Endodermal cell (in vitro differentiated cells): ENCODE measurements at regions not wholly inside any gene's neighbourhood (a gene's known extent, or its start where the extent isn't known, plus 50 kb on each side); places are given as distances from the start of the nearest gene placed in this dataset.

Experiments
- DNase-seq: peaks from one replicate; pipeline ENCODE4 v3.0.0-alpha.2; 2017
- H3K27ac ChIP-seq: 2 replicates; pipeline ENCODE4 v1.5.1; 2013; ENCODE audit warnings: mild to moderate bottlenecking, low read depth, low read length, moderate library complexity
- H3K27me3 ChIP-seq: 2 replicates; pipeline ENCODE4 v1.6.1; 2013; ENCODE audit warnings: mild to moderate bottlenecking, low read length, moderate library complexity; ENCODE audit not compliant: insufficient read depth, control insufficient read depth, poor library complexity, severe bottlenecking
- H3K36me3 ChIP-seq: 2 replicates; pipeline ENCODE4 v1.7.0; 2013; ENCODE audit warnings: mild to moderate bottlenecking, low read length, moderate library complexity; ENCODE audit not compliant: control insufficient read depth, insufficient read depth
- H3K4me1 ChIP-seq: one replicate; pipeline ENCODE4 v1.7.0; 2013; ENCODE audit warnings: low read length; ENCODE audit not compliant: control insufficient read depth, insufficient read depth
- H3K4me3 ChIP-seq: 2 replicates; pipeline ENCODE4 v1.5.1; 2013; ENCODE audit warnings: mild to moderate bottlenecking, low read length, moderate library complexity
- H3K9ac ChIP-seq: 2 replicates; pipeline ENCODE4 v1.6.1; 2013; ENCODE audit warnings: mild to moderate bottlenecking, low read length, moderate library complexity; ENCODE audit not compliant: poor library complexity, severe bottlenecking; ENCODE audit errors: extremely low read depth
- H3K9me3 ChIP-seq: 2 replicates; pipeline ENCODE4 v1.6.1; 2013; ENCODE audit warnings: mild to moderate bottlenecking, low read length, moderate library complexity; ENCODE audit not compliant: control insufficient read depth
- H3K27ac Mint-ChIP-seq: 2 replicates; pipeline ENCODE4 v1.8.0; 2020; ENCODE audit warnings: mixed read lengths
- H3K27me3 Mint-ChIP-seq: 2 replicates; pipeline ENCODE4 v1.8.0; 2021; ENCODE audit warnings: mild to moderate bottlenecking, mixed read lengths; ENCODE audit not compliant: insufficient read depth
- H3K36me3 Mint-ChIP-seq: 2 replicates; pipeline ENCODE4 v1.8.0; 2020; ENCODE audit warnings: low read depth, mixed read lengths
- H3K4me1 Mint-ChIP-seq: 2 replicates; pipeline ENCODE4 v1.8.0; 2020; ENCODE audit warnings: mixed read lengths
- H3K4me3 Mint-ChIP-seq: 2 replicates; pipeline ENCODE4 v1.8.0; 2020; ENCODE audit warnings: mild to moderate bottlenecking, moderate library complexity, mixed read lengths
- H3K9me3 Mint-ChIP-seq: 2 replicates; pipeline ENCODE4 v1.8.0; 2020; ENCODE audit warnings: mild to moderate bottlenecking, mixed read lengths
- WGBS, 2 experiments: methylation state at CpG; one replicate each; pipeline versions ENCODE4 v1.1.5 to v1.1.7; 2013; ENCODE audit warnings: missing lambda C conversion rate in 2 of 2, mixed read lengths in 1 of 2; ENCODE audit not compliant: insufficient coverage in 1 of 2, insufficient read length in 1 of 2; 5-methylcytosine and 5-hydroxymethylcytosine counted together
- TF ChIP-seq, protein P1 (sequence below): fragments of 200-600 bp; sonication (generic); conservative IDR thresholded peaks from 2 replicates; pipeline ENCODE4 v1.5.0; 2021; ENCODE audit warnings: antibody characterized with exemption, mild to moderate bottlenecking

DNA sequence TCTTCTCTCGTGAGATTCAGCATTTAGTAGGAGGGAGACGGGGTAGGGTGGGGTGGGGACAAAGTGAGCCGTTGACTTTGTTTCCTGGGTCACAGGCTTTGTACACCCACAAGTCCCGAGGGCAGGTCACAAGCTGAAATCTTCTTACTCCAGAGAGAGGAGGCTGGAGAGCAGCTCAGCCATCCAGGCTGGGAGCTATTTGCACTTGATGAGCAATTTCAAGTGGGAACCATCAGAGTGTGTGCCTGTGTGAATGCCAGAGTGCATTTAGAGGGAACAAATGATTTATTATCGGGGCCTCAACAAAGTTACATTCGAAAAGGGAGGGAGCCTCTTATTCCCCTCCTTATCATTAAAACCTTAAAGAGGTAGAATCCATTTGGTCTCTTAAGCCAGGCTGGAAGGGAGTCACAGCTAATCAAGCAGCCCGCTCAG is 155.7 kb upstream of the JARID2 start:
- Mint-ChIP-seq H3K4me3 (no peak overlapping the region), H3K27me3 (no peaks in the 10 kb centered on the region), H3K4me1 (peaks cover 15% of the 10 kb centered on the region), H3K27ac (no peak overlapping the region), H3K9me3 (no peaks in the 10 kb centered on the region), H3K36me3 (no peaks in the 10 kb centered on the region)
- DNase-seq = no peak
- H3K27ac ChIP-seq = no peak overlapping the region
- no peaks in the 10 kb centered on the region for H3K27me3 ChIP-seq
- no peaks in the 10 kb centered on the region for H3K4me1 ChIP-seq
- H3K9me3 ChIP-seq = no peaks in the 10 kb centered on the region
- WGBS, 2 experiments = 86 to 87% methylated on average over 5 to 7 of the region's 7 CpGs
- no peak overlapping the region for H3K4me3 ChIP-seq
- TF ChIP-seq, protein P1, sequence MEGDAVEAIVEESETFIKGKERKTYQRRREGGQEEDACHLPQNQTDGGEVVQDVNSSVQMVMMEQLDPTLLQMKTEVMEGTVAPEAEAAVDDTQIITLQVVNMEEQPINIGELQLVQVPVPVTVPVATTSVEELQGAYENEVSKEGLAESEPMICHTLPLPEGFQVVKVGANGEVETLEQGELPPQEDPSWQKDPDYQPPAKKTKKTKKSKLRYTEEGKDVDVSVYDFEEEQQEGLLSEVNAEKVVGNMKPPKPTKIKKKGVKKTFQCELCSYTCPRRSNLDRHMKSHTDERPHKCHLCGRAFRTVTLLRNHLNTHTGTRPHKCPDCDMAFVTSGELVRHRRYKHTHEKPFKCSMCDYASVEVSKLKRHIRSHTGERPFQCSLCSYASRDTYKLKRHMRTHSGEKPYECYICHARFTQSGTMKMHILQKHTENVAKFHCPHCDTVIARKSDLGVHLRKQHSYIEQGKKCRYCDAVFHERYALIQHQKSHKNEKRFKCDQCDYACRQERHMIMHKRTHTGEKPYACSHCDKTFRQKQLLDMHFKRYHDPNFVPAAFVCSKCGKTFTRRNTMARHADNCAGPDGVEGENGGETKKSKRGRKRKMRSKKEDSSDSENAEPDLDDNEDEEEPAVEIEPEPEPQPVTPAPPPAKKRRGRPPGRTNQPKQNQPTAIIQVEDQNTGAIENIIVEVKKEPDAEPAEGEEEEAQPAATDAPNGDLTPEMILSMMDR = no peak
- H3K9ac ChIP-seq = no peak overlapping the region
- H3K36me3 ChIP-seq = no peaks in the 10 kb centered on the region

DNA sequence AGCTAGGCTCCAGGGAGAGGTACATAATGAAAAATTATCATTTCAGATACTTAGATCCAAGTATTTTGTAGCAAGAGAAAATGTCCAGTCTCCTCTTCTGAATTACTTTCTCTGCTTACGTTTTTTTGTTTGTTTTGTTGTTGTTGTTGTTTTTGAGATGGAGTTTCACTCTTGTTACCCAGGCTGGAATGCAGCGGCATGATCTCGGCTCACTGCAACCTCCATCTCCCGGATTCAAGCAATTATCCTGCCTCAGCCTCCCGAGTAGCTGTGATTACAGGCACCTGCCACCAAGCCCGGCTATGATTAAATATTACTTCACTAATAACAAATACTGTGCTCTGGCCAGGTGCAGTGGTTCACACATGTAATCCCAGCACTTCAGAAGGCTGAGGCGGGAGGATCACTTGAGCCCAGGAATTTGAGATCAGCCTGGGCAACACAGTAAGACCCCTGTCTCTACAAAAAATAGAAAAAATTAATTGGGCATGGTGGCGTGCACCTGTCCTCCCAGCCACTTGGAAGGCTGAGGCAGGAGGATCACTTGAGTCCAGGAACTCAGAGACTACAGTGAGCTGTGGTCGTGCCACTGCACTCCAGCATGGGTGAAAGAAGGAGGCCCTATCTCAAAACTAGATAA is 155.0 kb upstream of the JARID2 start:
- WGBS, 2 experiments = 86 to 88% methylated on average over 6 to 9 of the region's 9 CpGs
- Histone ChIP-seq H3K4me3 (no peak overlapping the region), H3K27ac (no peak overlapping the region), H3K27me3 (no peaks in the 10 kb centered on the region), H3K4me1 (no peaks in the 10 kb centered on the region), H3K9me3 (no peaks in the 10 kb centered on the region), H3K36me3 (no peaks in the 10 kb centered on the region), H3K9ac (no peak overlapping the region)
- TF ChIP-seq, protein P1 = no peak
- no peaks in the 10 kb centered on the region for H3K36me3 Mint-ChIP-seq
- DNase-seq = no peak
- no peak overlapping the region for H3K27ac Mint-ChIP-seq
- H3K4me1 Mint-ChIP-seq = peaks cover 15% of the 10 kb centered on the region
- H3K4me3 Mint-ChIP-seq = no peak overlapping the region
- no peaks in the 10 kb centered on the region for H3K9me3 Mint-ChIP-seq
- no peaks in the 10 kb centered on the region for H3K27me3 Mint-ChIP-seq

DNA sequence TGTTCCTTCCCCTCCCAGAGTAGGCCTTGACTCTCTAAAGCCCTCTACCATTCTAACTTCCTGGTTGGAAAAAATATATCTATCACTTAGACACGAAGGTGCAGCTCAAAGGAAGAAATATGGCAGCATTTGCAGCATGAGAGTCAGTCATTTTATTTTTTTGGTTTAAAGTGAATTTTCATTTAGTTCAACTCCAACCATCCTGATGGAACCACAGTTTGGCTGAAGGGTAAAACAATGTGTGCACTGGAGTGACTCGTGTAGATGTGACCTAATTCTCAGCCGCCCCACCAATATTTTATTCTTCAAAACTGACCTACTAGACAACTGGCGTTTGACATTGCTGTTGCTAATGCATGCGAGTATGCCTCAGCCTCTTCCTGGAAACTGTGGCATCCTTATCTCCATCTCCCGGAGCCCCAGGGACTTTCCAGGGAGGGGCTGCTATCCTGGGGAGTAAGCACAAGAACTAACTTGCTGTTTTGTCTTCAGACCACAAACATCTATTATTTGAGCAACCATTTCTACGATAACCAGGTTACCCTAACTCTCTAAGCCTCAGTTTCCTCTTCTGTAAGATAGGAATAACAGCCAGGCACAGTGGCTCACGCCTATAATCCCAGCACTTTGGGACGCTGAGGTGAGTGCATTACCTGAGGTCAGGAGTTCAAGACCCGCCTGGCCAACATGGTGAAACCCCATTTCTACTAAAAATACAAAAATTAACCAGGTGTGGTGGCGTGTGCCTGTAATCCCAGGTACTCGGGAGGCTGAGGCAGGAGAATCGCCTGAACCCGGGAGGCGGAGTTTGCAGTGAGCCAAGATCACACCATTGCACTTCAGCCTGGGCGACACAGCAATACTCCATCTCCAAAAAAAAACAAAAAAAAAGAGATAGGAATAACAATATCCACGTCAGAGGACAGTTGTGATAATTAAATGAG is 148.7 kb upstream of the JARID2 start:
- WGBS, 2 experiments = 90 to 91% methylated on average over 6 to 16 of the region's 17 CpGs
- H3K4me3 Mint-ChIP-seq = no peak overlapping the region

More for the DNA sequence above, 148.7 kb upstream of the JARID2 start:
- Histone ChIP-seq H3K4me3 (no peak overlapping the region), H3K9ac (no peak overlapping the region), H3K27ac (no peak overlapping the region), H3K27me3 (no peaks in the 10 kb centered on the region), H3K36me3 (no peaks in the 10 kb centered on the region), H3K4me1 (no peaks in the 10 kb centered on the region), H3K9me3 (no peaks in the 10 kb centered on the region)
- no peaks in the 10 kb centered on the region for H3K27me3 Mint-ChIP-seq
- DNase-seq = no peak
- H3K9me3 Mint-ChIP-seq = no peaks in the 10 kb centered on the region
- no peaks in the 10 kb centered on the region for H3K4me1 Mint-ChIP-seq
- TF ChIP-seq, protein P1 = no peak
- no peaks in the 10 kb centered on the region for H3K36me3 Mint-ChIP-seq
- no peak overlapping the region for H3K27ac Mint-ChIP-seq
